GM12878 (cell line): ENCODE measurements at regions not wholly inside any gene's neighbourhood (a gene's known extent, or its start where the extent isn't known, plus 50 kb on each side); places are given as distances from the start of the nearest gene placed in this dataset.

Source experiments
- CBFB ChIP-seq: IDR thresholded peaks from 2 replicates; pipeline ENCODE4 v1.6.1; 2016; ENCODE audit warnings: antibody characterized with exemption, low read depth
- CEBPB ChIP-seq, 2 experiments: fragments of 150-350 bp in 1 of 2; IDR thresholded peaks; 2 replicates each; pipeline ENCODE4 v1.6.1; 2012 to 2014; ENCODE audit warnings: low read depth in 2 of 2, low read length in 2 of 2, borderline replicate concordance in 1 of 2, inconsistent platforms in 1 of 2
- CREM ChIP-seq: IDR thresholded peaks from 2 replicates; pipeline ENCODE4 v1.6.1; 2014; ENCODE audit warnings: antibody characterized with exemption, low read depth
- CTCF ChIP-seq, 3 experiments: IDR thresholded peaks in 2 of 3; conservative IDR thresholded peaks in 1 of 3; 2 replicates each; pipeline ENCODE4 v1.5.1; 2011; ENCODE audit warnings: low read depth in 3 of 3, low read length in 3 of 3, mild to moderate bottlenecking in 3 of 3, control low read depth in 2 of 3, moderate library complexity in 2 of 3, inconsistent platforms in 1 of 3, mixed read lengths in 1 of 3; ENCODE audit not compliant: control insufficient read depth in 2 of 3, insufficient read depth in 1 of 3; ENCODE audit errors: extremely low read depth in 1 of 3
- EZH2 ChIP-seq: IDR thresholded peaks from 2 replicates; pipeline ENCODE4 v1.6.1; 2012; ENCODE audit warnings: low read depth, mild to moderate bottlenecking, control low read depth, inconsistent platforms, low read length, borderline replicate concordance; ENCODE audit not compliant: control insufficient read depth
- GABPA ChIP-seq: IDR thresholded peaks from 2 replicates; pipeline ENCODE4 v1.6.1; 2014; ENCODE audit warnings: antibody characterized with exemption, low read depth, mild to moderate bottlenecking, inconsistent platforms
- HDGF ChIP-seq: fragments of 450-650 bp; IDR thresholded peaks from 2 replicates; pipeline ENCODE4 v1.6.1; 2016; ENCODE audit warnings: antibody characterized with exemption
- PBX3 ChIP-seq: IDR thresholded peaks from 2 replicates; pipeline ENCODE4 v1.6.1; 2011; ENCODE audit warnings: mild to moderate bottlenecking, low read depth, low read length, moderate library complexity; ENCODE audit not compliant: insufficient replicate concordance
- POLR2AphosphoS5 ChIP-seq: IDR thresholded peaks from 2 replicates; pipeline ENCODE4 v1.6.1; 2011; ENCODE audit warnings: mild to moderate bottlenecking, low read length, inconsistent platforms
- SIX5 ChIP-seq: IDR thresholded peaks from 2 replicates; pipeline ENCODE4 v1.6.1; 2011; ENCODE audit warnings: mild to moderate bottlenecking, low read depth, low read length, moderate library complexity; ENCODE audit not compliant: severe bottlenecking
- SMC3 ChIP-seq: IDR thresholded peaks from 2 replicates; pipeline ENCODE4 v1.6.1; 2011; ENCODE audit warnings: low read length, improper control_type of control experiment, borderline replicate concordance
- TCF12 ChIP-seq: IDR thresholded peaks from 2 replicates; pipeline ENCODE4 v1.6.1; 2011; ENCODE audit warnings: low read depth, mild to moderate bottlenecking, low read length
- YY1 ChIP-seq: IDR thresholded peaks from 2 replicates; pipeline ENCODE4 v1.6.1; 2011; ENCODE audit warnings: low read depth, mild to moderate bottlenecking, low read length

GRCh38 chr6:156031516-156031915 lies 575.9 kb upstream of the NOX3 start:
- TF ChIP-seq SMC3 = no peak
- TF ChIP-seq TCF12 = no peak
- TF ChIP-seq YY1 = no peak
- no peak for TF ChIP-seq GABPA
- no peak for TF ChIP-seq CBFB
- no peak for TF ChIP-seq HDGF
- no peak for TF ChIP-seq CREM
- TF ChIP-seq EZH2 = no peak
- no peak for TF ChIP-seq PBX3
- TF ChIP-seq POLR2AphosphoS5 = no peak
- no peak for TF ChIP-seq CTCF (IDR thresholded peaks at IDR 0.05 in 2 of 3, conservative IDR thresholded peaks at IDR 0.05 in 1 of 3; ENCODE audit: control insufficient read depth in 2 of 3, extremely low read depth in 1 of 3, insufficient read depth in 1 of 3, low read depth in 3 of 3, low read length in 3 of 3)
- TF ChIP-seq SIX5 = no peak
- TF ChIP-seq CEBPB (IDR thresholded peaks at IDR 0.05; ENCODE audit: borderline replicate concordance in 1 of 2, low read depth in 2 of 2, low read length in 2 of 2) = no peak
